Neuron (in vitro differentiated cells): ENCODE measurements at regions not wholly inside any gene's neighbourhood (a gene's known extent, or its start where the extent isn't known, plus 50 kb on each side); places are given as distances from the start of the nearest gene placed in this dataset.
A peak's percentile ranks its signal among the peaks of the same experiment; 100 is the strongest.
"Not testable (repeated sequence)": the region's sequence is repeated elsewhere in the genome, so short reads cannot be mapped to it uniquely, and the experiment has no call there.

Experiments used
- H2AFZ ChIP-seq: one replicate; pipeline ENCODE4 v1.6.1; 2013; ENCODE audit warnings: low read depth, mild to moderate bottlenecking, inconsistent platforms, low read length, moderate library complexity
- H3K27me3 ChIP-seq: one replicate; pipeline ENCODE4 v1.6.1; 2013; ENCODE audit warnings: low read length; ENCODE audit not compliant: insufficient read depth
- H3K36me3 ChIP-seq: one replicate; pipeline ENCODE4 v1.6.1; 2013; ENCODE audit warnings: low read length; ENCODE audit not compliant: insufficient read depth
- H3K4me1 ChIP-seq: one replicate; pipeline ENCODE4 v1.6.1; 2013; ENCODE audit warnings: low read length; ENCODE audit not compliant: insufficient read depth
- H3K4me3 ChIP-seq: 2 replicates; pipeline ENCODE4 v1.5.1; 2013; ENCODE audit warnings: mild to moderate bottlenecking, low read length, moderate library complexity
- H3K9me3 ChIP-seq: one replicate; pipeline ENCODE4 v1.6.1; 2013; ENCODE audit warnings: low read length

DNA sequence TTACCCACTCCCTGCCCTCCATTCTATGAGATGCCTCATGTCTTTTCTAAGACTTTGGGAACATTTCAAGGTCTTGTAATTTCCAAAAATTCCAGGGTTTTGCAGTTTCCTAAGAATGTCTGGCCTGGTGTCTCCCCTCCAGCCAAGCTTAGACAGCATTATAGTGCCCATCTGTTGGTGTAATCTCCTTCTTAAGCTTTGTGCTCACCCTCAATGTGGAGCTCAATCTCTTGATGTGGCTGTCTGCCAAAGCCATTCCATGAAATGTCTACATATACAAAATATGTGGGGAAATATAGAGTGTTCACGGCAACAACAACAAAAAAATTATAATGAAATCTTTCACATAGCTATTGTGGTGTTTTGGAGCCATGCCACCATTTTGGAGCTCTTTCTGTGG lies 558.4 kb downstream of the PIK3C3 start:
- no peak overlapping the region for H3K4me3 ChIP-seq
- no peak overlapping the region for H2AFZ ChIP-seq
- peaks cover 5% of the 10 kb centered on the region for H3K4me1 ChIP-seq
- H3K27me3 ChIP-seq: no peaks in the 10 kb centered on the region
- no peaks in the 10 kb centered on the region for H3K9me3 ChIP-seq
- H3K36me3 ChIP-seq: no peaks in the 10 kb centered on the region

DNA sequence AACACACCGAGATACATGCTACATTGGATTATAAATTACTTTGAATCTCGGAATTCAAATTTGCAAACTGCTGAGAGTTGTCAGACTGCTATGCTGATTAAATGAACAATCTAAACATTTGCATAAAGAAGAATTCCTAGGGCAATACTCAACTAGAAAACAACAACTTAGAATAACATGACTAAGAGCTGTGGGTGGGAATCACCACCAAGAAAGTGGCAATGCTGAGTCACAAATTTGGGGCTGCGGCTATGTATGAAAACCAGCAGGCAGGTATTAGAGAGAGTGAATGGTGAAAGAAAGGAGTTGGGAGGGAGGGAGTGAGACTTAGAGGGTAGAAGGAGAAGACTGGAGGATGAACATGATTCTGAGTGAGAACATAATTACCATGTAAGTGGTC lies 559.5 kb downstream of the PIK3C3 start:
- Histone ChIP-seq H3K27me3 (no peaks in the 10 kb centered on the region), H3K9me3 (no peaks in the 10 kb centered on the region), H3K36me3 (no peaks in the 10 kb centered on the region), H3K4me1 (no peaks in the 10 kb centered on the region), H2AFZ (no peak overlapping the region), H3K4me3 (no peak overlapping the region)

DNA sequence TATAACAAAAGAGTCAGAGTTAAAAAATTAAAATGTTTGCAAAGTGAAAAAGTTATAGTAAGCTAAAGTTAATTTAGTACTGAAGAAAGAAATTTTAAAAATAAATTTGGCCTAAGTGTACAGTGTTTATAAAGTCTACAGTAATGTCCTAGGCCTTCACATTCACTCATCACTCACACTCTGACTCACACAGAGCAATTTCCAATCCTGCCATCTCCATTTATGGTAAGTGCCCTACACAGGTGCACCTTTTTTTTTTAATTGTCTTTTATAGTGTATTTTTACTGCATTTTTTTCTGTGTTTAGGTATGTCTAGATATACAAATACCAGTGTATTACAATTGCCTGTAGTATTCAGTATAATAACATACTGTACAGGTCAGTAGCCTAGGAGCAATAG lies 562.9 kb downstream of the PIK3C3 start:
- Histone ChIP-seq H3K4me3 (no peak overlapping the region), H2AFZ (no peak overlapping the region), H3K27me3 (no peaks in the 10 kb centered on the region), H3K9me3 (no peaks in the 10 kb centered on the region), H3K36me3 (no peaks in the 10 kb centered on the region), H3K4me1 (no peaks in the 10 kb centered on the region)

DNA sequence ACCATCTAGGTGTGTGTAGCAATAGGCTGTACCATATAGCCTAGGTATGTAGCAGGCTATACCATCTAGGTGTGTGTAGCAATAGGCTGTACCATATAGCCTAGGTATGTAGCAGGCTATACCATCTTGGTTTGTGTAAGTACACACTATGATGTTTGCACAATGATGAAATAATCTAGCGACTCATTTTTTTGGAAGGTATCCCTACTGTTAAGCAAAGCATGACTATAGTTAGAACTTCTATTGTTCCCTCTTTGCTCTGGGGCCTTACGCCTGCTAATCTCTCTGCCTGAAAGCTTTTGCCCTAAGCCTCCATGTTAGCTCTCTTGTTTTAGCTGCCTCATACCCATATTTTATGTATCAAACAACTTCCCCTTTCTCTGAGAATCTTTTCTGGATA lies 563.3 kb downstream of the PIK3C3 start:
- H3K36me3 ChIP-seq, H3K9me3 ChIP-seq, H3K4me3 ChIP-seq, H3K4me1 ChIP-seq, H3K27me3 ChIP-seq, H2AFZ ChIP-seq: not testable (repeated sequence)

DNA sequence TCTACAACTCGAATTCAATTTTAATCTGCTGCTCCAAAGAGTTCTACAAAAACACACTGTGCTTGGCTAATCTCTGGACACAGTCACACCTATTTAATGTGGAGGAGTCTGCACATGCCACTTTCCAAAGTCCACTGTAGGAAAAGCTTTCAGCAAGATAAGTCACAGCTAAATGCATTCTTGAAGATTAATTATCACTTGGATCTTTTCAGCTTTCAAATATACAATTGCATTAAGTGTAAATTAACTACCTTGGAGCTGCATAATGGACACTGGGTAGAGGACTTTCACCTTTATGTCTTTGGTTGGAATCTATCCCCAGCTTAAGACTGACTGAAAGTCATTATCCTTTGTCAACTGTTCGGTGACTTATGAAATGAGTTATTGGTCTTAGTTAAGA lies 565.1 kb downstream of the PIK3C3 start:
- H3K9me3 ChIP-seq: no peaks in the 10 kb centered on the region
- H3K4me1 ChIP-seq: no peaks in the 10 kb centered on the region
- H2AFZ ChIP-seq: no peak overlapping the region
- H3K27me3 ChIP-seq: peaks cover 3% of the 10 kb centered on the region
- no peak overlapping the region for H3K4me3 ChIP-seq
- no peaks in the 10 kb centered on the region for H3K36me3 ChIP-seq

DNA sequence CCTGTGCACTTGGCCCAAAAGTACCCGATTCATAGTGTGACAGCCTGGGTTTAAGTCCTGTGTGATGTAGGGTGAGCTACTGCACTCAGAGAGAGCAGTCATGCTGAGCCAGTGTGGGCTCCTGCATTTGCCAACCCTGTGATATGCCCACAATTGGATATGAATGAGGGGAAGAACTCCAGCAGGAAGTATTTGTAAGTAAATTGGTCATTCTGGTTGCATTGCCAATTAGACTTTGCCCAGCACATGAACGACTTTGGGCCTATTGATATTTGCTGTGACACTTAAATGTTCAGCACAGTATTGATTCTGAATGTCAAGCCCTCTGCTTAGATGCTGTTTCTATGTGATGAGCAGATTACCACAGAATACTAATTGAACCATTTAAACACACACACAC lies 570.9 kb downstream of the PIK3C3 start:
- H2AFZ ChIP-seq: no peak overlapping the region
- H3K4me1 ChIP-seq: no peaks in the 10 kb centered on the region
- no peaks in the 10 kb centered on the region for H3K36me3 ChIP-seq
- H3K4me3 ChIP-seq: no peak overlapping the region
- no peaks in the 10 kb centered on the region for H3K9me3 ChIP-seq
- peaks cover 3% of the 10 kb centered on the region for H3K27me3 ChIP-seq

DNA sequence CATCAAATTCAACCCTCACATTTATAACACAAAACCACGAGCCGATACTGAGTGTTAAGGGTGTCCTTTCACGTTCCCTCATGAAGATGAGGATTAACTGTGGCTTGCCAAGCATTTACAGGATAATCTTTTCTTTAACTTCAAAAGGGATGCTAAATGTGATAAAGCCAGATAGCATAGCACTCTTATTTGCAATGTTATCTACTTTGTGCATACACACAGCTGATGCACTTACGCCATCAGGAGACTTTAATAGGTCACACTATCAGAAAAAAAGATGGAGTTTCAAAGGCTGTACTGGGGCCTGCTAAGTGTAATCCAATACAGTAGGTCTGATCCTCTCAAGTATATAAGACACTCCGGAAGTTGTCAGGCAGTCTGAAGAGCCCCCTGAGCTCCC lies 572.7 kb downstream of the PIK3C3 start:
- Histone ChIP-seq H3K36me3 (no peaks in the 10 kb centered on the region), H3K4me3 (no peak overlapping the region), H2AFZ (no peak overlapping the region), H3K27me3 (peaks cover 3% of the 10 kb centered on the region), H3K4me1 (peaks cover under 1% of the 10 kb centered on the region), H3K9me3 (no peaks in the 10 kb centered on the region)

DNA sequence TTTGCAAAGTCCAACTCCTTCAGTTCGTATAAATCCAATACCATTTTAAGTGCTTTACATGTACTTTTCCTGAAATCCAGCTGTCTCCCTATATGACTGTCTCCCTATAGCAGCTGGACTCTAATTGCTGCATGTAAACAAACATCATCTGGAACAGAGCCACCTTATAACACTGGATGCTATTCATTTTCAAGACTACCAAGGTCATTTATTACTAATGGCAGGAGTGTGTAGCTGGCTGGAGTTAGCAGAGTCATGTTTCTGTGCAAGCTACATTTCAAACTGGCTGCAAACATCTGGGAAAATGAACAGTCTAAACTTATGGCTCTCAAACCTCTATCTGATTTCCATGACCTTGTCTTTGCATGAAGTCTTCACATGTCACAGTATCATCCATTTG lies 575.2 kb downstream of the PIK3C3 start:
- Histone ChIP-seq H3K36me3 (no peaks in the 10 kb centered on the region), H3K4me1 (peaks cover 9% of the 10 kb centered on the region), H3K27me3 (no peaks in the 10 kb centered on the region), H2AFZ (no peak overlapping the region), H3K4me3 (no peak overlapping the region), H3K9me3 (no peaks in the 10 kb centered on the region)

DNA sequence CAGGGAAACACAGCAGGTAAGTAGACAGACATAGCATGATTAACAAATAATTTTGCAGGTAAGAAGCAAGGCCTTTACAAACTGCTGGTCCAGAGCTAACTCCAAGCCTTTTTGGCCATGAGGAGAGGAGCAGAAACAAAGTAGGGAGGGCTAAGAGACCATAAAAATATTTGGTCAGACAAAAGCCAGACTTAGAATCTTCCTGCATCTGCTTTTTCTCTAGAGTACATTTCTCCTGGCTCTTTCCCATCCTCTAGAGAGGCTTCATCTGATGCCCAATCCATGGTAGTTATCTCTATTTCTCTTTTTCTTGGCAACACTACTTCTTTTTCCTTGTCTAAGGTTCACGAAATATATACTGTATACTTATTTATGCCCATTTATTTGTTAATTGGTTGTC lies 577.1 kb downstream of the PIK3C3 start:
- H3K9me3 ChIP-seq: no peaks in the 10 kb centered on the region
- no peaks in the 10 kb centered on the region for H3K27me3 ChIP-seq
- no peaks in the 10 kb centered on the region for H3K36me3 ChIP-seq
- H2AFZ ChIP-seq: no peak overlapping the region
- peaks cover 9% of the 10 kb centered on the region for H3K4me1 ChIP-seq
- H3K4me3 ChIP-seq: no peak overlapping the region

DNA sequence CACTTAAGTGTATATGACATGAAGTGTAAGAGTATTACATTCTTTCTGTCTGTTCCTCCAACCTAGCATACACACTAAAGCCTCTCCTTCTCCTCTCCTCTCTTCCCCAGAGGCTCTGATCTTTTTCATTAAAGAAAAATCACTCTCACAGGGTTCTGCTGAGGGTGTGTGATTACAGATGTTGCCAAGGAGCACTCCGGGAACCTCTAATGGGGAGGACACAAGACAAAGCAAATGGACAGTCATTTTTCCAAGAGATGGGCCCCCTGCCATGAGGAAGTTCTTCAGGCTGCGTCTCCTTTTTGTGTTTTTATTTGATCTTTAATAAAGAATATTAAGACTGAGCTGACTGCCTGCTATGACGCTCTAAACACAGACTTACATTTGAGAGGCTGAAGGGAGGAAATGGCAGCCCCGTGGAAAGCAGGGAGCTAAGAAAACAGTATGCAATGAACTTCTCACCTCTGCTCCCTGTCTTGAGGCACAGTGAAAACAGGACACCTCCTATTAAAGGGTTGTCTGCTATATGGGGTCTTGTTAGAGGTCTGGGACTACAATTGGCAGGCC lies 578.1 kb downstream of the PIK3C3 start:
- H3K27me3 ChIP-seq: no peaks in the 10 kb centered on the region
- no peaks in the 10 kb centered on the region for H3K9me3 ChIP-seq

DNA sequence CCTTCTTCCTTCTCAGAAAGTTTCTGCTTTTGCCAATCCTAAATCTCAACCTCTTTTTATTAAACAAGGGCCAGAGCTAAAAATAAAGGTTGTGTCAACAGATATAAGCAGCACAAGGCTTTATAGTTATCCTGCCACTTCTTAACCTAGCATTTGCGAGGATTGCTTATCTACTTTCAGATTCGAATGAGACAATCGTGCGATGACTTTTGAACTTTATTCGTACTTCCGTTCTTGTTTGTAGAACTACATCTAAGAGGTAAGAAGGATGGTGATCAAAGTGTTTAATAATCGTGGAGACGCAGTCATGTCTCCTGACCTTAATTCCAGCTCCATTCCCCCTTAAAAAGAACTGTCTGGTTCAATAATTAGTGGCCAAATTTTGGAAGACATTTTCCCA lies 578.6 kb downstream of the PIK3C3 start:
- Histone ChIP-seq H3K27me3 (no peaks in the 10 kb centered on the region), H3K4me1 (peaks cover 9% of the 10 kb centered on the region), H3K36me3 (no peaks in the 10 kb centered on the region), H3K9me3 (no peaks in the 10 kb centered on the region), H2AFZ (peak overlapping the region; percentile 80), H3K4me3 (no peak overlapping the region)

More for the DNA sequence above, 578.1 kb downstream of the PIK3C3 start:
- H3K4me1 ChIP-seq: peaks cover 9% of the 10 kb centered on the region
- peak overlapping the region; percentile 8 for H3K4me3 ChIP-seq
- H3K36me3 ChIP-seq: no peaks in the 10 kb centered on the region
- peak overlapping the region; percentile 80 for H2AFZ ChIP-seq

DNA sequence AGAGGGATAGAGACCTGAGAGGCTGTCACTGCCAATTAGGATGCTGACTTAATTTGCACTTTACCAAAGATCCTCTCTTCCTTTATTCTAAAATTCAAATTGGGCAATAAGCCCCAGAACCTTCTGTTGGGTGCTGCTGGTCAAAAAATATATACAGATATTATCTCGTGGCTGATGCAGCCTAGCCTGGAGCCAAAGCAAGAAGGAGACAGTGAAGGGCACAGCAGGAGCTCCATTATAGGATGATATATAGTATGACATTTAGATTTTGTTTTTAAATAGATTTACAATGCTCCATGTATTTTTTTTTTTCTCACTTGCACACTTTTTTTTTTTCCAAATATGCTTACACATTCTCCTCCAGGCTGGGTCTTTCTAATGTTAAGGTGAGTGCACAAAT lies 579.3 kb downstream of the PIK3C3 start:
- Histone ChIP-seq H3K4me3 (no peak overlapping the region), H3K36me3 (no peaks in the 10 kb centered on the region), H3K4me1 (peaks cover 9% of the 10 kb centered on the region), H3K9me3 (no peaks in the 10 kb centered on the region), H3K27me3 (no peaks in the 10 kb centered on the region), H2AFZ (no peak overlapping the region)

DNA sequence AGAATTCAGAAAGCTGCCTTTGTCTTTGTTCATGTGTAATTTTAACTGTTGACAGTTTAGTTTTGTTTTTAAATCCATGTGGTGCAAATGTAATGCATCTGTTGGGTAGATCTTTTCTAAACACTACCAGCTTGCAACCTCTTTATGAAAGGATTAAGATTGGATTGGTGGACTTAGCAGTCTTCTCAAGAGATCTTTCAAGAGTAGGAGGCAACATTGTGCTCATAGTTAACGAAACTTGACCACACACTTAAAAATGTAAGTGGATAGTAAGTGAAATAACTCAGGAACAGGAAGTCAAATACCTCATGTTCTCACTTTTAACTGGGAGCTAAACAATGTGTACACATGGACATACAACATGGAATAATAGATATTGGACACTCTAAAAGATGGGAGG lies 579.0 kb downstream of the RIT2 start:
- Histone ChIP-seq H3K4me3 (no peak overlapping the region), H3K9me3 (no peaks in the 10 kb centered on the region), H3K4me1 (peaks cover 9% of the 10 kb centered on the region), H2AFZ (no peak overlapping the region), H3K27me3 (no peaks in the 10 kb centered on the region), H3K36me3 (no peaks in the 10 kb centered on the region)

DNA sequence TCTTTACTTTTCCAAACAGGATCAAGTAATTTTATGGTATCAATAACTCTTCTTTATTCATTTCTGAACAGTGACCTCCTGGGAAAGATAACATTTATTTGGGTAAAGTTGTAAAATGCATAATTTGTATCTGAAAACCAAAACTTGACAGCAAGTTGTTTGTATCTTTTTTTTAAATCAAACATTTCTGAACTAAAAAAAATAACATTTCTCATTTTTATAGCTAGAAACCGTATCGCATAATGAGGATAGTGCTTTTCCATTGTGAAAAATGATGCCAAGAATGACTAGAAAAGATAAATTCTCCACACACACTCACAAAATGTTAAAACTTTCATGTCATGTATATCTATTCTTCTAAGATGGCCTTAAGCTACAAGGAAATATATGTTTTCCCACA lies 578.2 kb downstream of the RIT2 start:
- Histone ChIP-seq H3K9me3 (no peaks in the 10 kb centered on the region), H2AFZ (no peak overlapping the region), H3K4me3 (no peak overlapping the region), H3K27me3 (no peaks in the 10 kb centered on the region), H3K36me3 (no peaks in the 10 kb centered on the region), H3K4me1 (peaks cover 9% of the 10 kb centered on the region)
